GM23338 (cell line): ENCODE measurements at regions not wholly inside any gene's neighbourhood (a gene's known extent, or its start where the extent isn't known, plus 50 kb on each side); places are given as distances from the start of the nearest gene placed in this dataset.

Experiments used
- ATAC-seq: fragments of 200-7000 bp; cut with Tn5 transposase; 3 replicates; pipeline ENCODE4 v1.9.1; 2020
- DNase-seq: peaks from one replicate; pipeline ENCODE4 v3.0.0-alpha.2; 2015; ENCODE audit warnings: low spot score
- H2AFZ ChIP-seq: fragments of 200-600 bp; sonication (generic); 2 replicates; pipeline ENCODE4 v1.8.0; 2016; ENCODE audit warnings: antibody characterized with exemption, mild to moderate bottlenecking, moderate library complexity
- H3F3A ChIP-seq: fragments of 200-600 bp; sonication (generic); replicated peaks from 2 replicates; pipeline ENCODE4 v1.8.0; 2017; ENCODE audit warnings: antibody characterized with exemption, mixed run types, low read depth
- H3K27ac ChIP-seq: fragments of 200-600 bp; sonication (generic); 2 replicates; pipeline ENCODE4 v1.6.1; 2016; ENCODE audit warnings: low read depth
- H3K27me3 ChIP-seq: fragments of 200-600 bp; sonication (generic); 2 replicates; pipeline ENCODE4 v1.8.0; 2016; ENCODE audit warnings: mild to moderate bottlenecking, mixed run types, moderate library complexity; ENCODE audit not compliant: insufficient read depth
- H3K36me3 ChIP-seq: fragments of 200-600 bp; sonication (generic); 2 replicates; pipeline ENCODE4 v1.8.0; 2016; ENCODE audit warnings: mild to moderate bottlenecking; ENCODE audit not compliant: insufficient read depth
- H3K4me1 ChIP-seq: fragments of 200-600 bp; sonication (generic); 2 replicates; pipeline ENCODE4 v1.8.0; 2016; ENCODE audit warnings: mild to moderate bottlenecking, moderate library complexity; ENCODE audit not compliant: insufficient read depth
- H3K4me2 ChIP-seq: fragments of 200-600 bp; sonication (generic); 2 replicates; pipeline ENCODE4 v1.7.1; 2017; ENCODE audit warnings: mixed run types
- H3K4me3 ChIP-seq: fragments of 200-600 bp; sonication (generic); 2 replicates; pipeline ENCODE4 v1.6.1; 2016; ENCODE audit warnings: mixed run types
- H3K79me2 ChIP-seq: fragments of 200-600 bp; sonication (generic); replicated peaks from 2 replicates; pipeline ENCODE4 v1.8.0; 2017; ENCODE audit warnings: mild to moderate bottlenecking; ENCODE audit not compliant: insufficient read depth
- H3K9me2 ChIP-seq: fragments of 200-600 bp; sonication (generic); 2 replicates; pipeline ENCODE4 v1.8.0; 2017; ENCODE audit not compliant: insufficient read depth
- H4K20me1 ChIP-seq: fragments of 200-600 bp; sonication (generic); replicated peaks from 2 replicates; pipeline ENCODE4 v1.8.0; 2017; ENCODE audit warnings: mild to moderate bottlenecking; ENCODE audit not compliant: insufficient read depth
- H3K27ac Mint-ChIP-seq: 2 replicates; pipeline ENCODE4 v1.8.0; 2020; ENCODE audit warnings: inconsistent platforms, mild to moderate bottlenecking, moderate library complexity, mixed read lengths
- H3K27me3 Mint-ChIP-seq: 3 replicates; pipeline ENCODE4 v1.8.0; 2022; ENCODE audit warnings: low read depth, mild to moderate bottlenecking, moderate library complexity, mixed read lengths, inconsistent platforms; ENCODE audit not compliant: insufficient read depth, poor library complexity
- H3K36me3 Mint-ChIP-seq: 3 replicates; pipeline ENCODE4 v1.8.0; 2021; ENCODE audit warnings: low read depth, mild to moderate bottlenecking, inconsistent platforms, moderate library complexity, mixed read lengths
- H3K4me1 Mint-ChIP-seq: 3 replicates; pipeline ENCODE4 v1.8.0; 2020; ENCODE audit warnings: mild to moderate bottlenecking, inconsistent platforms, mixed read lengths
- H3K4me3 Mint-ChIP-seq: 3 replicates; pipeline ENCODE4 v1.8.0; 2021; ENCODE audit warnings: moderate library complexity, mild to moderate bottlenecking, inconsistent platforms, mixed read lengths
- H3K9me3 Mint-ChIP-seq: 3 replicates; pipeline ENCODE4 v1.8.0; 2020; ENCODE audit warnings: moderate library complexity, mild to moderate bottlenecking, inconsistent platforms, mixed read lengths
- EZH2 ChIP-seq: fragments of 200-600 bp; sonication (generic); IDR thresholded peaks from one replicate; pipeline ENCODE4 v1.8.0; 2017; ENCODE audit warnings: antibody characterized with exemption, mild to moderate bottlenecking, low read depth; ENCODE audit not compliant: unreplicated experiment
- JUNB ChIP-seq: IDR thresholded peaks from one replicate; pipeline ENCODE4 v1.6.1; 2016; ENCODE audit warnings: antibody characterized with exemption; ENCODE audit not compliant: unreplicated experiment
- NANOG ChIP-seq: IDR thresholded peaks from 2 replicates; pipeline ENCODE4 v1.6.1; 2016; ENCODE audit warnings: antibody characterized with exemption, borderline replicate concordance
- POLR2AphosphoS5 ChIP-seq: IDR thresholded peaks from 2 replicates; pipeline ENCODE4 v1.6.1; 2016; ENCODE audit warnings: antibody characterized with exemption, low read depth
- STAT1 ChIP-seq: IDR thresholded peaks from one replicate; pipeline ENCODE4 v1.6.1; 2016; ENCODE audit warnings: antibody characterized with exemption; ENCODE audit not compliant: unreplicated experiment
- ZNF114 ChIP-seq: fragments of 250-450 bp; sonication (Bioruptor Pico); IDR thresholded peaks from 2 replicates; pipeline ENCODE4 v1.5.0; 2020; ENCODE audit warnings: mild to moderate bottlenecking, moderate library complexity
- ZNF331 ChIP-seq: fragments of 250-450 bp; sonication (Bioruptor Pico); IDR thresholded peaks from 2 replicates; pipeline ENCODE4 v1.5.0; 2020; ENCODE audit warnings: low read depth, mild to moderate bottlenecking, moderate library complexity
- TF ChIP-seq, protein P1 (sequence below): IDR thresholded peaks from 2 replicates; pipeline ENCODE4 v1.6.1; 2016; ENCODE audit warnings: antibody characterized with exemption
- TF ChIP-seq, protein P2 (sequence below), 2 experiments: fragments of 200-600 bp in 1 of 2; sonication (generic) in 1 of 2; conservative IDR thresholded peaks; 2 replicates each; pipeline versions ENCODE4 v1.5.1 to v1.6.1; 2016 to 2017; ENCODE audit warnings: antibody characterized with exemption in 2 of 2, low read depth in 2 of 2, mild to moderate bottlenecking in 2 of 2, moderate library complexity in 1 of 2
- TF ChIP-seq, protein P3 (sequence below): fragments of 250-450 bp; sonication (Bioruptor Pico); IDR thresholded peaks from 2 replicates; pipeline ENCODE4 v1.5.0; 2020; ENCODE audit warnings: mild to moderate bottlenecking, moderate library complexity

DNA sequence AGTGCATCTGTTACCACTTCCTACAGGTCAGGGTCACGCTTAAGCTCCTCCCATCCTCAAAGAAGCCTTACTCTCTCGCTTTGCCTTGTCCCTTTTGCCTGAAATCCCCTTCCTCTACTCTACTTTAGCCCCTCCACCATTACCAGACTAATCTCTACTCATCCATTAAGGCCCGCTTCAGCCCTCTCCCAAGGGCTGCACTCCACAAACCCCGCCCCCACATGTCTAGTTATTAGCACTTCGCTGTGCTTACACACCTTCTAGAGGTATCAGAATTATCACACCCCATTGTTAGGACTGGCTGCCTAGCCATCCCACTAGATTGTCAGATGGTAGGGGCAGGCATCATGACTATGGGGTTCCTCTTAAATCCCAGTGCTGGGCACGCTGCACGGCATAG, 565.7 kb upstream of the WWC1 start:
- Histone ChIP-seq H3K4me1 (peaks cover 52% of the 10 kb centered on the region), H3K9me2 (no peaks in the 10 kb centered on the region), H3F3A (no peaks in the 10 kb centered on the region), H3K27me3 (no peaks in the 10 kb centered on the region), H3K36me3 (no peaks in the 10 kb centered on the region), H3K4me2 (peak overlapping the region; percentile 35; the same call in 1 of the 2 replicates), H4K20me1 (no peaks in the 10 kb centered on the region), H2AFZ (peak overlapping the region; percentile 35; the same call in 1 of the 2 replicates), H3K27ac (peak overlapping the region; percentile 76), H3K79me2 (no peaks in the 10 kb centered on the region), H3K4me3 (no peak overlapping the region)
- ATAC-seq (no peak), DNase-seq (peak; percentile 13)
- H3K27me3 Mint-ChIP-seq: peaks cover 5% of the 10 kb centered on the region
- peak overlapping the region; percentile 25 for H3K27ac Mint-ChIP-seq
- H3K4me3 Mint-ChIP-seq: no peak overlapping the region
- no peaks in the 10 kb centered on the region for H3K9me3 Mint-ChIP-seq
- peaks cover 4% of the 10 kb centered on the region; the same call in 2 of the 3 replicates for H3K36me3 Mint-ChIP-seq
- peaks cover 56% of the 10 kb centered on the region for H3K4me1 Mint-ChIP-seq
- no peak for TF ChIP-seq EZH2
- TF ChIP-seq, protein P1, sequence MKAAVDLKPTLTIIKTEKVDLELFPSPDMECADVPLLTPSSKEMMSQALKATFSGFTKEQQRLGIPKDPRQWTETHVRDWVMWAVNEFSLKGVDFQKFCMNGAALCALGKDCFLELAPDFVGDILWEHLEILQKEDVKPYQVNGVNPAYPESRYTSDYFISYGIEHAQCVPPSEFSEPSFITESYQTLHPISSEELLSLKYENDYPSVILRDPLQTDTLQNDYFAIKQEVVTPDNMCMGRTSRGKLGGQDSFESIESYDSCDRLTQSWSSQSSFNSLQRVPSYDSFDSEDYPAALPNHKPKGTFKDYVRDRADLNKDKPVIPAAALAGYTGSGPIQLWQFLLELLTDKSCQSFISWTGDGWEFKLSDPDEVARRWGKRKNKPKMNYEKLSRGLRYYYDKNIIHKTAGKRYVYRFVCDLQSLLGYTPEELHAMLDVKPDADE: no peak
- TF ChIP-seq, protein P2, sequence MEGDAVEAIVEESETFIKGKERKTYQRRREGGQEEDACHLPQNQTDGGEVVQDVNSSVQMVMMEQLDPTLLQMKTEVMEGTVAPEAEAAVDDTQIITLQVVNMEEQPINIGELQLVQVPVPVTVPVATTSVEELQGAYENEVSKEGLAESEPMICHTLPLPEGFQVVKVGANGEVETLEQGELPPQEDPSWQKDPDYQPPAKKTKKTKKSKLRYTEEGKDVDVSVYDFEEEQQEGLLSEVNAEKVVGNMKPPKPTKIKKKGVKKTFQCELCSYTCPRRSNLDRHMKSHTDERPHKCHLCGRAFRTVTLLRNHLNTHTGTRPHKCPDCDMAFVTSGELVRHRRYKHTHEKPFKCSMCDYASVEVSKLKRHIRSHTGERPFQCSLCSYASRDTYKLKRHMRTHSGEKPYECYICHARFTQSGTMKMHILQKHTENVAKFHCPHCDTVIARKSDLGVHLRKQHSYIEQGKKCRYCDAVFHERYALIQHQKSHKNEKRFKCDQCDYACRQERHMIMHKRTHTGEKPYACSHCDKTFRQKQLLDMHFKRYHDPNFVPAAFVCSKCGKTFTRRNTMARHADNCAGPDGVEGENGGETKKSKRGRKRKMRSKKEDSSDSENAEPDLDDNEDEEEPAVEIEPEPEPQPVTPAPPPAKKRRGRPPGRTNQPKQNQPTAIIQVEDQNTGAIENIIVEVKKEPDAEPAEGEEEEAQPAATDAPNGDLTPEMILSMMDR (conservative IDR thresholded peaks at IDR 0.05; ENCODE audit: low read depth in 2 of 2): no peak
- no peak for TF ChIP-seq POLR2AphosphoS5
- TF ChIP-seq STAT1: no peak
- no peak for TF ChIP-seq ZNF331 (CRISPR knock-in tag)
- no peak for TF ChIP-seq NANOG

DNA sequence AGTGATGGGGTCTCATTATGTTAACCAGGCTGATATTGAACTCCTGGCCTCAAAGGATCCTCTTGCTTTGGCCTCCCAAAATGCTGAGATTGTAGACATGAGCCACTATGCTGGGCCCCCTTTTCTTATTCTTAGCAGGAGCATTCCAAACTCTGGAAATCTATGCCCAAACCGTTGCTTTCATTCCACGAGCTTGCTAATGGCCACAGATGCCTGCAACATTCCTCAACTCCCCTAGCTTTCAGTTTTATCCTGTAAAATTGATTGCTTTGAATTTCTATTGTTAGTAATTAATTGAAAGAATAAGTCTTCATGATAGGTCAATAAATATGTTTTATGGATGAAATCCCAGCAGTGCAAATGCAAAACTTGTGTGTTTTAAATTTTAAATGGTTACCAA, 564.8 kb upstream of the WWC1 start:
- H3K36me3 ChIP-seq: no peaks in the 10 kb centered on the region
- H3K27me3 ChIP-seq: no peaks in the 10 kb centered on the region
- no peaks in the 10 kb centered on the region for H3F3A ChIP-seq
- H4K20me1 ChIP-seq: no peaks in the 10 kb centered on the region
- H3K27ac ChIP-seq: peak overlapping the region; percentile 76
- H3K4me2 ChIP-seq: no peak overlapping the region
- peaks cover 48% of the 10 kb centered on the region for H3K4me1 Mint-ChIP-seq
- no peaks in the 10 kb centered on the region for H3K9me3 Mint-ChIP-seq
- H3K4me3 Mint-ChIP-seq: no peak overlapping the region
- DNase-seq: peak; percentile 73
- no peak overlapping the region for H3K27ac Mint-ChIP-seq
- peak; percentile 30; the same call in 2 of the 3 replicates for ATAC-seq
- no peaks in the 10 kb centered on the region for H3K79me2 ChIP-seq
- peaks cover 4% of the 10 kb centered on the region; the same call in 2 of the 3 replicates for H3K36me3 Mint-ChIP-seq
- H2AFZ ChIP-seq: no peak overlapping the region
- peaks cover 5% of the 10 kb centered on the region for H3K27me3 Mint-ChIP-seq
- no peaks in the 10 kb centered on the region for H3K9me2 ChIP-seq
- no peak overlapping the region for H3K4me3 ChIP-seq
- H3K4me1 ChIP-seq: peaks cover 43% of the 10 kb centered on the region
- TF ChIP-seq, protein P2 (conservative IDR thresholded peaks at IDR 0.05; ENCODE audit: low read depth in 2 of 2): no peak
- TF ChIP-seq JUNB (no peak), NANOG (peak; percentile 10; the same call in 1 of the 2 replicates), EZH2 (no peak), ZNF114 (0 out of 2 replicates have a peak, but pooled peaks have one; percentile 16), ZNF331 (CRISPR knock-in tag) (no peak), STAT1 (no peak)
- TF ChIP-seq, protein P3, sequence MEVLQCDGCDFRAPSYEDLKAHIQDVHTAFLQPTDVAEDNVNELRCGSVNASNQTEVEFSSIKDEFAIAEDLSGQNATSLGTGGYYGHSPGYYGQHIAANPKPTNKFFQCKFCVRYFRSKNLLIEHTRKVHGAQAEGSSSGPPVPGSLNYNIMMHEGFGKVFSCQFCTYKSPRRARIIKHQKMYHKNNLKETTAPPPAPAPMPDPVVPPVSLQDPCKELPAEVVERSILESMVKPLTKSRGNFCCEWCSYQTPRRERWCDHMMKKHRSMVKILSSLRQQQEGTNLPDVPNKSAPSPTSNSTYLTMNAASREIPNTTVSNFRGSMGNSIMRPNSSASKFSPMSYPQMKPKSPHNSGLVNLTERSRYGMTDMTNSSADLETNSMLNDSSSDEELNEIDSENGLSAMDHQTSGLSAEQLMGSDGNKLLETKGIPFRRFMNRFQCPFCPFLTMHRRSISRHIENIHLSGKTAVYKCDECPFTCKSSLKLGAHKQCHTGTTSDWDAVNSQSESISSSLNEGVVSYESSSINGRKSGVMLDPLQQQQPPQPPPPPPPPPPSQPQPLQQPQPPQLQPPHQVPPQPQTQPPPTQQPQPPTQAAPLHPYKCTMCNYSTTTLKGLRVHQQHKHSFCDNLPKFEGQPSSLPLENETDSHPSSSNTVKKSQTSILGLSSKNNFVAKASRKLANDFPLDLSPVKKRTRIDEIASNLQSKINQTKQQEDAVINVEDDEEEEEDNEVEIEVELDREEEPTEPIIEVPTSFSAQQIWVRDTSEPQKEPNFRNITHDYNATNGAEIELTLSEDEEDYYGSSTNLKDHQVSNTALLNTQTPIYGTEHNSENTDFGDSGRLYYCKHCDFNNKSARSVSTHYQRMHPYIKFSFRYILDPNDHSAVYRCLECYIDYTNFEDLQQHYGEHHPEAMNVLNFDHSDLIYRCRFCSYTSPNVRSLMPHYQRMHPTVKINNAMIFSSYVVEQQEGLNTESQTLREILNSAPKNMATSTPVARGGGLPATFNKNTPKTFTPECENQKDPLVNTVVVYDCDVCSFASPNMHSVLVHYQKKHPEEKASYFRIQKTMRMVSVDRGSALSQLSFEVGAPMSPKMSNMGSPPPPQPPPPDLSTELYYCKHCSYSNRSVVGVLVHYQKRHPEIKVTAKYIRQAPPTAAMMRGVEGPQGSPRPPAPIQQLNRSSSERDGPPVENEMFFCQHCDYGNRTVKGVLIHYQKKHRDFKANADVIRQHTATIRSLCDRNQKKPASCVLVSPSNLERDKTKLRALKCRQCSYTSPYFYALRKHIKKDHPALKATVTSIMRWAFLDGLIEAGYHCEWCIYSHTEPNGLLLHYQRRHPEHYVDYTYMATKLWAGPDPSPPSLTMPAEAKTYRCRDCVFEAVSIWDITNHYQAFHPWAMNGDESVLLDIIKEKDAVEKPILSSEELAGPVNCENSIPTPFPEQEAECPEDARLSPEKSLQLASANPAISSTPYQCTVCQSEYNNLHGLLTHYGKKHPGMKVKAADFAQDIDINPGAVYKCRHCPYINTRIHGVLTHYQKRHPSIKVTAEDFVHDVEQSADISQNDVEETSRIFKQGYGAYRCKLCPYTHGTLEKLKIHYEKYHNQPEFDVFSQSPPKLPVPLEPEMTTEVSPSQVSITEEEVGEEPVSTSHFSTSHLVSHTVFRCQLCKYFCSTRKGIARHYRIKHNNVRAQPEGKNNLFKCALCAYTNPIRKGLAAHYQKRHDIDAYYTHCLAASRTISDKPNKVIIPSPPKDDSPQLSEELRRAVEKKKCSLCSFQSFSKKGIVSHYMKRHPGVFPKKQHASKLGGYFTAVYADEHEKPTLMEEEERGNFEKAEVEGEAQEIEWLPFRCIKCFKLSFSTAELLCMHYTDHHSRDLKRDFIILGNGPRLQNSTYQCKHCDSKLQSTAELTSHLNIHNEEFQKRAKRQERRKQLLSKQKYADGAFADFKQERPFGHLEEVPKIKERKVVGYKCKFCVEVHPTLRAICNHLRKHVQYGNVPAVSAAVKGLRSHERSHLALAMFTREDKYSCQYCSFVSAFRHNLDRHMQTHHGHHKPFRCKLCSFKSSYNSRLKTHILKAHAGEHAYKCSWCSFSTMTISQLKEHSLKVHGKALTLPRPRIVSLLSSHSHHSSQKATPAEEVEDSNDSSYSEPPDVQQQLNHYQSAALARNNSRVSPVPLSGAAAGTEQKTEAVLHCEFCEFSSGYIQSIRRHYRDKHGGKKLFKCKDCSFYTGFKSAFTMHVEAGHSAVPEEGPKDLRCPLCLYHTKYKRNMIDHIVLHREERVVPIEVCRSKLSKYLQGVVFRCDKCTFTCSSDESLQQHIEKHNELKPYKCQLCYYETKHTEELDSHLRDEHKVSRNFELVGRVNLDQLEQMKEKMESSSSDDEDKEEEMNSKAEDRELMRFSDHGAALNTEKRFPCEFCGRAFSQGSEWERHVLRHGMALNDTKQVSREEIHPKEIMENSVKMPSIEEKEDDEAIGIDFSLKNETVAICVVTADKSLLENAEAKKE (CRISPR knock-in tag): 0 out of 2 replicates have a peak, but pooled peaks have one; percentile 27
